ENCODE measurements at regions not wholly inside any gene's neighbourhood (a gene's known extent, or its start where the extent isn't known, plus 50 kb on each side); places are given as distances from the start of the nearest gene placed in this dataset.

DNA sequence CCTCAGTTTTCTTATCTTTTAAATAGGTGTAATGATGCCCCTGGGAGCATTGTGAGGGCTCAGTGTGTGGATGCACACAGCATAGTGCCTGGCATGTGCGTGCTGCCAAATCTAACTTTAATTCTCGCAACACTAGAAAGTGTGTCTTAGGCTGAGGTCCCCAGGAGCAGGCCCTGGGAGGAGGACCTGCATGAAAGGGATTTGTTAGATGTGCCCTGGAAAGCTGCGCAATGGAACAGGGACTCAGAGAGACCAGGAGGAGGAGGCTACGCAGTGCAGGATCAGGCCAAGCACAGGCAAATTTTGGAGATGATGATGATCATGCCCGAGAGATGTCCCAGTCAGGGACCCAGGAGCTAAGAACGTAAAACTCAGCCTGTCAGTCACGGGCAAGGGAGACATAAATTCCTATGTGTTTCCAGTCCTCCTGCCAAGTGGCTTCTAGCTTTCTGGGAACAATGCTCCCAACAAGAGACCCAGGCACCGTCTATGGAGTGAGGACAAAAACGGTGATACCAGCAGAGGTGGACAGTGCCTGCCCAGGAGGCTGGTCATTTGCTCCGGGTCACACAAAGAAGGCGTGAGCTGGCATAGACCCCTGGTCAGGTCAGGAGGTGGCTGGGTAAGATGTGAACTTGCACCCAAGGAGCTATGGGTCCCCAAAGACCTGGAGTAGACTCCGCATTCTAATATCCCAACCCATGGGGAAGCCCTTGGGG lies 352.2 kb upstream of the TNRC6C start:
- TF ChIP-seq EP300 (IDR thresholded peaks at IDR 0.05) (no peak), POLR2A (IDR thresholded peaks at IDR 0.05) (no peak), CTCF (IDR thresholded peaks at IDR 0.05) (no peak)
